Calu3 (cell line): ENCODE measurements at regions not wholly inside any gene's neighbourhood (a gene's known extent, or its start where the extent isn't known, plus 50 kb on each side); places are given as distances from the start of the nearest gene placed in this dataset.

Source experiments
- BruUV-seq: library from RNA; stranded (reverse); fragments of 400-500 nt; replicated peaks from 2 replicates; lab custom pipeline; 2021; lab: Mats Ljungman, UMichigan
- CTCF ChIA-PET: fragments of 300-600 bp; sonication (Branson Sonifier 250); formaldehyde crosslinking; loops from one replicate; lab custom pipeline; 2022; ENCODE audit warnings: antibody characterized with exemption; lab: Charles Lee
- DNase-seq: peaks from one replicate; pipeline ENCODE4 v3.0.0; 2022
- H3K27ac Mint-ChIP-seq: one replicate; pipeline ENCODE4 v1.8.0; 2022; ENCODE audit warnings: mixed read lengths; ENCODE audit not compliant: unreplicated experiment
- H3K27me3 Mint-ChIP-seq: one replicate; pipeline ENCODE4 v1.8.0; 2022; ENCODE audit warnings: mixed read lengths; ENCODE audit not compliant: unreplicated experiment
- H3K36me3 Mint-ChIP-seq: one replicate; pipeline ENCODE4 v1.8.0; 2022; ENCODE audit warnings: mild to moderate bottlenecking, moderate library complexity, mixed read lengths; ENCODE audit not compliant: insufficient read depth, unreplicated experiment
- H3K4me1 Mint-ChIP-seq: one replicate; pipeline ENCODE4 v1.8.0; 2022; ENCODE audit warnings: mild to moderate bottlenecking, low read depth, mixed read lengths; ENCODE audit not compliant: unreplicated experiment
- H3K4me3 Mint-ChIP-seq: one replicate; pipeline ENCODE4 v1.8.0; 2022; ENCODE audit warnings: mild to moderate bottlenecking, low read depth, moderate library complexity, mixed read lengths; ENCODE audit not compliant: unreplicated experiment
- H3K9me3 Mint-ChIP-seq: one replicate; pipeline ENCODE4 v1.8.0; 2022; ENCODE audit warnings: low read depth, mixed read lengths; ENCODE audit not compliant: unreplicated experiment
- CTCF ChIP-seq: fragments of 200-600 bp; IDR thresholded peaks from one replicate; pipeline ENCODE4 v1.8.0; 2022; ENCODE audit warnings: antibody characterized with exemption; ENCODE audit not compliant: unreplicated experiment
- intact Hi-C: fragments of 100-400 bp; cut with micrococcal nuclease; formaldehyde crosslinking; loops from one replicate; pipeline ENCODE4 v1.10.0; 2022; ENCODE audit not compliant: unreplicated experiment

DNA sequence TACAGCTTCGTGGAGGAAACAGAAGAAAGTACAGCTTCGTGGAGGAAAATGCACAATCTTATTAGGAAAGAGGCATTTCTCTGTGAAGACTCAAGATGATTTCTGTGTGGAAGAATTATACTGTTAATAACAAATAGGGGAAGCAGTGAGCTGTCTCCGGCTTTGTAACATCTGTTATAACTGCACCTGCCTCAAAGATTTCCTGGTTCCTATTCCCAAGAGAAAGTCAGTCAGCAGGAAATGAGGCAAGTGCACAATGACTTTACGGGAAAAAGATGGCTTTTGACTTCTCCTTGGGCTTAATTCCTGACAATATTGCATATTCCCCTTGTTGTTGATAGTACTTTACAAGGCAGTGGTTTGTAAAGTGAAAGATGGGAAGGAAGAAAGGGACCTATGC lies 538.5 kb downstream of the BMP2 start:
- no peak overlapping the region for H3K4me3 Mint-ChIP-seq
- no peaks in the 10 kb centered on the region for H3K9me3 Mint-ChIP-seq
- no TSS peak for BruUV-seq
- no peak for TF ChIP-seq CTCF
- no peak for DNase-seq
- no peaks in the 10 kb centered on the region for H3K27me3 Mint-ChIP-seq
- intact Hi-C loops, result no loop called here
- H3K36me3 Mint-ChIP-seq, result no peaks in the 10 kb centered on the region
- H3K4me1 Mint-ChIP-seq, result no peaks in the 10 kb centered on the region
- no peak overlapping the region for H3K27ac Mint-ChIP-seq
- CTCF ChIA-PET, result no interaction called here

DNA sequence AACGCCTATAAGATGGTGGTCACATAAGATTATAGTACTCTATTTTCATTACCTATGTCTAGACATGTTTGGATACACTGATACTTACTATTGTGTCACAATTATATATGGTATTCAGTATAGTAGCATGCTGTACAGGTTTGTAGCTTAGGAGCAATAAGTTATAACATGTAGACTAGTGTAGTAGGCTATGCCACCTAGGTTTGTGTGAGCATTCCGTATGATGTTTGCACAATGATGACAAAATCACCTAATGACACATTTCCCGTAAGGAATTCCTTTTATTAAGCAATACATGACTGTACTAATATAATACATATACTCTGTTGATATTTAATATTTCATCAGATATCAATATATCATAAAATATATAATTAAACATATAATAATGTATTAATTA lies 540.7 kb downstream of the BMP2 start:
- no peaks in the 10 kb centered on the region for H3K36me3 Mint-ChIP-seq
- H3K9me3 Mint-ChIP-seq, result no peaks in the 10 kb centered on the region
- BruUV-seq, result no TSS peak
- H3K27me3 Mint-ChIP-seq, result no peaks in the 10 kb centered on the region
- TF ChIP-seq CTCF, result no peak
- CTCF ChIA-PET, result no interaction called here
- H3K4me1 Mint-ChIP-seq, result no peaks in the 10 kb centered on the region
- H3K27ac Mint-ChIP-seq, result no peak overlapping the region
- no peak for DNase-seq
- H3K4me3 Mint-ChIP-seq, result no peak overlapping the region
- intact Hi-C loops, result no loop called here

DNA sequence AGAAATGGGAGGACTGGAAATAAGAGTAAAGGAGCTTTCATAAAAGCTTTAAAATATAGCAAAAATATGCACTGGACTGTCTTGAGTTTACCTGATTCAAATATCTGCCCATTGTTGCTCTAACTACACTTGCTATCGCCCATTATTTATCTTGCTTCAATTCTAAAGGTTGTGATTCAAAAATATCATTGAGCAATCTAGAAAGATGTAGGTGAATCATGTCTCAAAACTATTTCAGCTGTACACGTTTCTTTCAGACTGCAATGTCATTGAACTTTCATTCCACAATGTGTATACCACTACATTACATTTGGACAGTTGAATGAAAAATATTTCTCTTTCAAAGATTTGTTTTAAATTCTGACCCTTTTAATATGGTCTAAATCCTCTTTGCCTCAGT lies 545.6 kb downstream of the BMP2 start:
- no peaks in the 10 kb centered on the region for H3K9me3 Mint-ChIP-seq
- intact Hi-C loops, result no loop called here
- no peaks in the 10 kb centered on the region for H3K36me3 Mint-ChIP-seq
- no peak for TF ChIP-seq CTCF
- no peak overlapping the region for H3K4me3 Mint-ChIP-seq
- DNase-seq, result no peak
- CTCF ChIA-PET, result no interaction called here
- H3K27me3 Mint-ChIP-seq, result no peaks in the 10 kb centered on the region
- no peaks in the 10 kb centered on the region for H3K4me1 Mint-ChIP-seq
- no peak overlapping the region for H3K27ac Mint-ChIP-seq
- no TSS peak for BruUV-seq

- no peaks in the 10 kb centered on the region for H3K4me1 Mint-ChIP-seq
- no peak for TF ChIP-seq CTCF
- BruUV-seq, result no TSS peak
- peaks cover 28% of the 10 kb centered on the region for H3K27me3 Mint-ChIP-seq
- CTCF ChIA-PET, result no interaction called here
- peaks cover 3% of the 10 kb centered on the region for H3K9me3 Mint-ChIP-seq
- intact Hi-C loops, result no loop called here
- H3K27ac Mint-ChIP-seq, result no peak overlapping the region
- H3K4me3 Mint-ChIP-seq, result no peak overlapping the region
- DNase-seq, result no peak
- no peaks in the 10 kb centered on the region for H3K36me3 Mint-ChIP-seq
These were observed 556.5 kb downstream of the BMP2 start for GRCh38 chr20:7323957-7324356.
